K562 (cell line): ENCODE measurements at regions not wholly inside any gene's neighbourhood (a gene's known extent, or its start where the extent isn't known, plus 50 kb on each side); places are given as distances from the start of the nearest gene placed in this dataset.

ENCODE experiments used
- ATAC-seq: fragments of 200-7000 bp; cut with Tn5 transposase; 3 replicates; pipeline ENCODE4 v1.9.1; 2020; ENCODE audit warnings: moderate library complexity
- BruUV-seq: library from RNA; stranded (reverse); fragments of 400-500 nt; replicated peaks from 2 replicates; lab custom pipeline; 2021; lab: Mats Ljungman, UMichigan
- CTCF ChIA-PET: fragments of 300-600 bp; formaldehyde crosslinking; extraction: SDS; loops from one replicate; lab custom pipeline; 2021; ENCODE audit warnings: low intra/inter-chr PET ratio; lab: Yijun Ruan, JAX
- POLR2A ChIA-PET: fragments of 300-600, 350-650 bp; sonication (Branson Sonifier 250); formaldehyde crosslinking; extraction: SDS; loops from one replicate; lab custom pipeline; 2021; ENCODE audit warnings: antibody characterized with exemption, inconsistent platforms; lab: Yijun Ruan, JAX
- DNase-seq, 4 experiments: peaks; one replicate each; pipeline versions ENCODE4 v3.0.0 to v3.0.0-alpha.2; 2011 to 2018; ENCODE audit warnings: low spot score in 3 of 4, mixed read lengths in 3 of 4; ENCODE audit errors: extremely low read depth in 1 of 4
- FAIRE-seq: peaks from 2 replicates; lab custom pipeline; 2011; peaks lifted over from hg19 to GRCh38; lab: Jason Lieb, UNC
- H2AFZ ChIP-seq: 2 replicates; pipeline ENCODE4 v1.6.0; 2011; ENCODE audit warnings: low read depth, low read length, control low read depth, inconsistent platforms
- H3K27ac ChIP-seq: fragments of 200-600 bp; 3 replicates; pipeline ENCODE4 v1.8.0; 2011; ENCODE audit warnings: low read depth, mild to moderate bottlenecking, control low read depth, inconsistent platforms, low read length, moderate library complexity, mixed read lengths; ENCODE audit errors: extremely low read depth
- H3K27me3 ChIP-seq, 2 experiments: fragments of 300-600 bp in 1 of 2; 2 replicates in 1 of 2; 3 replicates in 1 of 2; pipeline versions ENCODE4 v1.6.0 to v1.8.0; 2011; ENCODE audit warnings: inconsistent platforms in 2 of 2, low read length in 2 of 2, mild to moderate bottlenecking in 1 of 2, mixed read lengths in 1 of 2, moderate library complexity in 1 of 2; ENCODE audit not compliant: control insufficient read depth in 2 of 2, insufficient read depth in 2 of 2
- H3K36me3 ChIP-seq: fragments of 300-600 bp; 3 replicates; pipeline ENCODE4 v1.8.0; 2011; ENCODE audit warnings: mild to moderate bottlenecking, low read length, inconsistent platforms; ENCODE audit not compliant: control insufficient read depth, insufficient read depth
- H3K4me1 ChIP-seq, 2 experiments: fragments of 200-600 bp in 1 of 2; replicated peaks in 1 of 2; 2 replicates in 1 of 2; 3 replicates in 1 of 2; pipeline versions ENCODE4 v1.5.1 to v1.8.0; 2011; ENCODE audit warnings: inconsistent platforms in 2 of 2, low read length in 2 of 2, mild to moderate bottlenecking in 1 of 2, mixed read lengths in 1 of 2, moderate library complexity in 1 of 2; ENCODE audit not compliant: control insufficient read depth in 2 of 2, insufficient read depth in 2 of 2
- H3K4me2 ChIP-seq: 2 replicates; pipeline ENCODE4 v1.6.1; 2011; ENCODE audit warnings: low read length, control low read depth, inconsistent platforms, mixed read lengths; ENCODE audit not compliant: insufficient read depth
- H3K4me3 ChIP-seq: fragments of 200-600 bp; sonication (generic), shearing (Covaris generic); 2 replicates; pipeline ENCODE4 v1.5.1; 2016; ENCODE audit warnings: control low read depth, inconsistent platforms
- H3K79me2 ChIP-seq: fragments of 200-600 bp; 3 replicates; pipeline ENCODE4 v1.8.0; 2011; ENCODE audit warnings: low read length, inconsistent platforms; ENCODE audit not compliant: control insufficient read depth, insufficient read depth
- H3K9ac ChIP-seq, 2 experiments: 2 replicates each; pipeline versions ENCODE4 v1.6.0 to v1.6.1; 2011; ENCODE audit warnings: low read depth in 2 of 2, low read length in 2 of 2, control low read depth in 1 of 2, inconsistent platforms in 1 of 2, mild to moderate bottlenecking in 1 of 2, mixed read lengths in 1 of 2; ENCODE audit not compliant: insufficient read depth in 1 of 2
- H3K9me1 ChIP-seq: one replicate; pipeline ENCODE4 v1.6.0; 2011; ENCODE audit warnings: inconsistent platforms, mild to moderate bottlenecking, low read length, moderate library complexity; ENCODE audit not compliant: control insufficient read depth, insufficient read depth
- H3K9me3 ChIP-seq: replicated peaks from 2 replicates; pipeline ENCODE4 v1.5.1; 2011; ENCODE audit warnings: low read depth, low read length, inconsistent platforms; ENCODE audit not compliant: control insufficient read depth, insufficient read depth
- H4K20me1 ChIP-seq: replicated peaks from 2 replicates; pipeline ENCODE4 v1.6.1; 2011; ENCODE audit warnings: low read length, inconsistent platforms, mixed read lengths; ENCODE audit not compliant: control insufficient read depth, insufficient read depth
- CBX5 ChIP-seq: IDR thresholded peaks from 2 replicates; pipeline ENCODE4 v1.6.1; 2014; ENCODE audit warnings: low read depth, borderline replicate concordance
- CGGBP1 ChIP-seq: fragments of 250-450 bp; sonication (Bioruptor Pico); IDR thresholded peaks from 2 replicates; pipeline ENCODE4 v1.9.0; 2021; ENCODE audit warnings: mild to moderate bottlenecking
- E2F4 ChIP-seq: sonication (generic); formaldehyde crosslinking; IDR thresholded peaks from 2 replicates; pipeline ENCODE4 v1.8.0; 2022; ENCODE audit warnings: mild to moderate bottlenecking, low read depth, missing genetic modification reagents
- HDAC6 ChIP-seq: IDR thresholded peaks from 2 replicates; pipeline ENCODE4 v1.6.1; 2012; ENCODE audit warnings: low read depth, mild to moderate bottlenecking, control low read depth, inconsistent platforms, low read length, moderate library complexity
- KAT8 ChIP-seq: fragments of 450-650 bp; IDR thresholded peaks from 2 replicates; pipeline ENCODE4 v1.6.1; 2016; ENCODE audit warnings: low read depth, mild to moderate bottlenecking
- KDM5B ChIP-seq: fragments of 200-600 bp; sonication (generic); IDR thresholded peaks from 2 replicates; pipeline ENCODE4 v1.6.1; 2012; ENCODE audit warnings: low read depth, mild to moderate bottlenecking, moderate library complexity, low read length, control low read depth, inconsistent platforms; ENCODE audit not compliant: insufficient replicate concordance
- KLF13 ChIP-seq: fragments of 450-650 bp; IDR thresholded peaks from 2 replicates; pipeline ENCODE4 v1.6.1; 2016; ENCODE audit warnings: missing genetic modification characterization, low read depth, mild to moderate bottlenecking, missing compliant biosample characterization, moderate library complexity, borderline replicate concordance
- SIX5 ChIP-seq, 2 experiments: IDR thresholded peaks; 2 replicates each; pipeline ENCODE4 v1.6.1; 2011; ENCODE audit warnings: low read length in 2 of 2, borderline replicate concordance in 1 of 2, low read depth in 1 of 2, mild to moderate bottlenecking in 1 of 2, moderate library complexity in 1 of 2; ENCODE audit not compliant: insufficient read depth in 1 of 2
- TAF1 ChIP-seq: IDR thresholded peaks from 2 replicates; pipeline ENCODE4 v1.6.1; 2011; ENCODE audit warnings: mild to moderate bottlenecking, low read length, moderate library complexity; ENCODE audit not compliant: insufficient read depth, control insufficient read depth, severe bottlenecking; ENCODE audit errors: extremely low read depth
- TRIM28 ChIP-seq: fragments of 450-650 bp; IDR thresholded peaks from 2 replicates; pipeline ENCODE4 v1.6.1; 2017
- ZBTB17 ChIP-seq: fragments of 450-650 bp; formaldehyde crosslinking; IDR thresholded peaks from 2 replicates; pipeline ENCODE4 v1.4.0; 2020; ENCODE audit warnings: mild to moderate bottlenecking
- ZFP30 ChIP-seq: fragments of 250-450 bp; sonication (Bioruptor Pico); IDR thresholded peaks from 2 replicates; pipeline ENCODE4 v1.8.0; 2022; ENCODE audit warnings: moderate library complexity, mild to moderate bottlenecking, inconsistent platforms, borderline replicate concordance
- ZNF324 ChIP-seq: fragments of 250-450 bp; sonication (Bioruptor Pico); IDR thresholded peaks from 2 replicates; pipeline ENCODE4 v1.4.0; 2020; ENCODE audit warnings: mild to moderate bottlenecking
- WGBS: fragments of 100-300 bp; shearing (Covaris generic); methylation state at CpG from one replicate; pipeline ENCODE4 v1.1.6; 2016; ENCODE audit warnings: low coverage, mixed read lengths; ENCODE audit not compliant: insufficient coverage; ENCODE audit errors: missing lambda C conversion rate; 5-methylcytosine and 5-hydroxymethylcytosine counted together
- in situ Hi-C: fragments of 300-500 bp; cut with MboI; formaldehyde crosslinking; loops from 4 replicates; pipeline ENCODE4 v1.15.0; 2018; ENCODE audit warnings: inconsistent platforms, mixed read lengths
- intact Hi-C: fragments of 100-400 bp; cut with micrococcal nuclease; formaldehyde crosslinking; loops from 2 replicates; pipeline ENCODE4 v1.14.2; 2022

GRCh38 chr5:89338935-89339334, 456.0 kb upstream of the MEF2C start:
- Histone ChIP-seq H3K4me3 (no peak overlapping the region), H3K4me2 (no peak overlapping the region), H3K36me3 (no peaks in the 10 kb centered on the region), H2AFZ (no peak overlapping the region), H3K9me3 (no peaks in the 10 kb centered on the region), H4K20me1 (no peaks in the 10 kb centered on the region), H3K79me2 (no peaks in the 10 kb centered on the region), H3K27me3 (no peaks in the 10 kb centered on the region), H3K9me1 (no peaks in the 10 kb centered on the region), H3K27ac (no peak overlapping the region), H3K4me1 (no peaks in the 10 kb centered on the region; a peak in 1 of 5 replicates), H3K9ac (no peak overlapping the region)
- in situ Hi-C loops (no loop called here), intact Hi-C loops (no loop called here)
- BruUV-seq, result no TSS peak
- TF ChIP-seq SIX5 (IDR thresholded peaks at IDR 0.05; ENCODE audit: borderline replicate concordance in 1 of 2, insufficient read depth in 1 of 2, low read depth in 1 of 2, low read length in 2 of 2), result no peak
- TF ChIP-seq ZNF324 (CRISPR knock-in tag), result no peak
- no peak for TF ChIP-seq KAT8
- no peak for TF ChIP-seq KDM5B
- TF ChIP-seq ZFP30 (CRISPR knock-in tag), result no peak
- no peak for TF ChIP-seq TAF1
- no peak for TF ChIP-seq CGGBP1 (CRISPR knock-in tag)
- no peak for TF ChIP-seq KLF13
- no peak for TF ChIP-seq HDAC6
- TF ChIP-seq CBX5, result no peak
- no peak for TF ChIP-seq E2F4 (CRISPR knock-in tag)
- no peak for TF ChIP-seq TRIM28
- no peak for TF ChIP-seq ZBTB17 (CRISPR knock-in tag)
- POLR2A ChIA-PET, result no interaction called here
- FAIRE-seq (no peak), ATAC-seq (no peak), DNase-seq (no peak)
- WGBS, result 24% methylated on average over 2 of the region's 2 CpGs
- CTCF ChIA-PET, result no interaction called here
